K562 (cell line): ENCODE measurements at regions not wholly inside any gene's neighbourhood (a gene's known extent, or its start where the extent isn't known, plus 50 kb on each side); places are given as distances from the start of the nearest gene placed in this dataset.

Experiments
- ATAC-seq: fragments of 200-7000 bp; cut with Tn5 transposase; 3 replicates; pipeline ENCODE4 v1.9.1; 2020; ENCODE audit warnings: moderate library complexity
- BruUV-seq: library from RNA; stranded (reverse); fragments of 400-500 nt; replicated peaks from 2 replicates; lab custom pipeline; 2021; lab: Mats Ljungman, UMichigan
- CTCF ChIA-PET: fragments of 300-600 bp; formaldehyde crosslinking; extraction: SDS; loops from one replicate; lab custom pipeline; 2021; ENCODE audit warnings: low intra/inter-chr PET ratio; lab: Yijun Ruan, JAX
- POLR2A ChIA-PET: fragments of 300-600, 350-650 bp; sonication (Branson Sonifier 250); formaldehyde crosslinking; extraction: SDS; loops from one replicate; lab custom pipeline; 2021; ENCODE audit warnings: antibody characterized with exemption, inconsistent platforms; lab: Yijun Ruan, JAX
- DNase-seq, 4 experiments: peaks; one replicate each; pipeline versions ENCODE4 v3.0.0 to v3.0.0-alpha.2; 2011 to 2018; ENCODE audit warnings: low spot score in 3 of 4, mixed read lengths in 3 of 4; ENCODE audit errors: extremely low read depth in 1 of 4
- FAIRE-seq: peaks from 2 replicates; lab custom pipeline; 2011; peaks lifted over from hg19 to GRCh38; lab: Jason Lieb, UNC
- H2AFZ ChIP-seq: 2 replicates; pipeline ENCODE4 v1.6.0; 2011; ENCODE audit warnings: low read depth, low read length, control low read depth, inconsistent platforms
- H3K27ac ChIP-seq: fragments of 200-600 bp; 3 replicates; pipeline ENCODE4 v1.8.0; 2011; ENCODE audit warnings: low read depth, mild to moderate bottlenecking, control low read depth, inconsistent platforms, low read length, moderate library complexity, mixed read lengths; ENCODE audit errors: extremely low read depth
- H3K27me3 ChIP-seq, 2 experiments: fragments of 300-600 bp in 1 of 2; 2 replicates in 1 of 2; 3 replicates in 1 of 2; pipeline versions ENCODE4 v1.6.0 to v1.8.0; 2011; ENCODE audit warnings: inconsistent platforms in 2 of 2, low read length in 2 of 2, mild to moderate bottlenecking in 1 of 2, mixed read lengths in 1 of 2, moderate library complexity in 1 of 2; ENCODE audit not compliant: control insufficient read depth in 2 of 2, insufficient read depth in 2 of 2
- H3K36me3 ChIP-seq: fragments of 300-600 bp; 3 replicates; pipeline ENCODE4 v1.8.0; 2011; ENCODE audit warnings: mild to moderate bottlenecking, low read length, inconsistent platforms; ENCODE audit not compliant: control insufficient read depth, insufficient read depth
- H3K4me1 ChIP-seq, 2 experiments: fragments of 200-600 bp in 1 of 2; replicated peaks in 1 of 2; 2 replicates in 1 of 2; 3 replicates in 1 of 2; pipeline versions ENCODE4 v1.5.1 to v1.8.0; 2011; ENCODE audit warnings: inconsistent platforms in 2 of 2, low read length in 2 of 2, mild to moderate bottlenecking in 1 of 2, mixed read lengths in 1 of 2, moderate library complexity in 1 of 2; ENCODE audit not compliant: control insufficient read depth in 2 of 2, insufficient read depth in 2 of 2
- H3K4me2 ChIP-seq: 2 replicates; pipeline ENCODE4 v1.6.1; 2011; ENCODE audit warnings: low read length, control low read depth, inconsistent platforms, mixed read lengths; ENCODE audit not compliant: insufficient read depth
- H3K4me3 ChIP-seq: fragments of 200-600 bp; sonication (generic), shearing (Covaris generic); 2 replicates; pipeline ENCODE4 v1.5.1; 2016; ENCODE audit warnings: control low read depth, inconsistent platforms
- H3K79me2 ChIP-seq: fragments of 200-600 bp; 3 replicates; pipeline ENCODE4 v1.8.0; 2011; ENCODE audit warnings: low read length, inconsistent platforms; ENCODE audit not compliant: control insufficient read depth, insufficient read depth
- H3K9ac ChIP-seq, 2 experiments: 2 replicates each; pipeline versions ENCODE4 v1.6.0 to v1.6.1; 2011; ENCODE audit warnings: low read depth in 2 of 2, low read length in 2 of 2, control low read depth in 1 of 2, inconsistent platforms in 1 of 2, mild to moderate bottlenecking in 1 of 2, mixed read lengths in 1 of 2; ENCODE audit not compliant: insufficient read depth in 1 of 2
- H3K9me1 ChIP-seq: one replicate; pipeline ENCODE4 v1.6.0; 2011; ENCODE audit warnings: inconsistent platforms, mild to moderate bottlenecking, low read length, moderate library complexity; ENCODE audit not compliant: control insufficient read depth, insufficient read depth
- H3K9me3 ChIP-seq: replicated peaks from 2 replicates; pipeline ENCODE4 v1.5.1; 2011; ENCODE audit warnings: low read depth, low read length, inconsistent platforms; ENCODE audit not compliant: control insufficient read depth, insufficient read depth
- H4K20me1 ChIP-seq: replicated peaks from 2 replicates; pipeline ENCODE4 v1.6.1; 2011; ENCODE audit warnings: low read length, inconsistent platforms, mixed read lengths; ENCODE audit not compliant: control insufficient read depth, insufficient read depth
- ATF7 ChIP-seq: fragments of 450-650 bp; IDR thresholded peaks from 2 replicates; pipeline ENCODE4 v1.7.1; 2014; ENCODE audit warnings: mild to moderate bottlenecking, moderate library complexity
- CHD2 ChIP-seq: IDR thresholded peaks from 2 replicates; pipeline ENCODE4 v1.6.1; 2011; ENCODE audit warnings: low read depth, low read length
- CREB3L1 ChIP-seq: fragments of 450-650 bp; IDR thresholded peaks from 2 replicates; pipeline ENCODE4 v1.6.1; 2014; ENCODE audit warnings: low read depth, mild to moderate bottlenecking, moderate library complexity, borderline replicate concordance
- HINFP ChIP-seq: fragments of 450-650 bp; conservative IDR thresholded peaks from 2 replicates; pipeline ENCODE4 v1.6.1; 2016; ENCODE audit warnings: missing genetic modification characterization, low read depth, mild to moderate bottlenecking, control low read depth, missing compliant biosample characterization
- KAT7 ChIP-seq: sonication (generic); formaldehyde crosslinking; IDR thresholded peaks from 2 replicates; pipeline ENCODE4 v1.8.0; 2022; ENCODE audit warnings: missing genetic modification reagents, mild to moderate bottlenecking, borderline replicate concordance
- LCOR ChIP-seq: sonication (generic); formaldehyde crosslinking; IDR thresholded peaks from 2 replicates; pipeline ENCODE4 v1.8.0; 2022; ENCODE audit warnings: mild to moderate bottlenecking, missing genetic modification reagents
- MECOM ChIP-seq: fragments of 250-450 bp; sonication (Bioruptor Pico); IDR thresholded peaks from 2 replicates; pipeline ENCODE4 v1.8.0; 2022; ENCODE audit warnings: inconsistent platforms
- PRDM10 ChIP-seq: fragments of 450-650 bp; IDR thresholded peaks from 2 replicates; pipeline ENCODE4 v1.6.1; 2018; ENCODE audit not compliant: partially characterized antibody
- PURB ChIP-seq: sonication (generic); formaldehyde crosslinking; IDR thresholded peaks from 2 replicates; pipeline ENCODE4 v1.9.0; 2021; ENCODE audit warnings: low read depth, mild to moderate bottlenecking, missing genetic modification reagents
- SIX5 ChIP-seq, 2 experiments: IDR thresholded peaks; 2 replicates each; pipeline ENCODE4 v1.6.1; 2011; ENCODE audit warnings: low read length in 2 of 2, borderline replicate concordance in 1 of 2, low read depth in 1 of 2, mild to moderate bottlenecking in 1 of 2, moderate library complexity in 1 of 2; ENCODE audit not compliant: insufficient read depth in 1 of 2
- TBP ChIP-seq: optimal IDR thresholded peaks from 2 replicates; pipeline ENCODE3; 2011; ENCODE audit warnings: low read depth, low read length, improper control_type of control experiment
- YBX1 ChIP-seq: fragments of 450-650 bp; IDR thresholded peaks from 2 replicates; pipeline ENCODE4 v1.7.1; 2016; ENCODE audit warnings: mild to moderate bottlenecking
- ZNF76 ChIP-seq: fragments of 250-450 bp; sonication (Bioruptor Pico); IDR thresholded peaks from 2 replicates; pipeline ENCODE4 v1.4.0; 2020; ENCODE audit warnings: mild to moderate bottlenecking, moderate library complexity, borderline replicate concordance
- WGBS: fragments of 100-300 bp; shearing (Covaris generic); methylation state at CpG from one replicate; pipeline ENCODE4 v1.1.6; 2016; ENCODE audit warnings: low coverage, mixed read lengths; ENCODE audit not compliant: insufficient coverage; ENCODE audit errors: missing lambda C conversion rate; 5-methylcytosine and 5-hydroxymethylcytosine counted together
- in situ Hi-C: fragments of 300-500 bp; cut with MboI; formaldehyde crosslinking; loops from 4 replicates; pipeline ENCODE4 v1.15.0; 2018; ENCODE audit warnings: inconsistent platforms, mixed read lengths
- intact Hi-C: fragments of 100-400 bp; cut with micrococcal nuclease; formaldehyde crosslinking; loops from 2 replicates; pipeline ENCODE4 v1.14.2; 2022
- TF ChIP-seq, protein P1 (sequence below): fragments of 450-650 bp; formaldehyde crosslinking; IDR thresholded peaks from 2 replicates; pipeline ENCODE4 v1.4.0; 2020; ENCODE audit warnings: mild to moderate bottlenecking, mixed read lengths

DNA sequence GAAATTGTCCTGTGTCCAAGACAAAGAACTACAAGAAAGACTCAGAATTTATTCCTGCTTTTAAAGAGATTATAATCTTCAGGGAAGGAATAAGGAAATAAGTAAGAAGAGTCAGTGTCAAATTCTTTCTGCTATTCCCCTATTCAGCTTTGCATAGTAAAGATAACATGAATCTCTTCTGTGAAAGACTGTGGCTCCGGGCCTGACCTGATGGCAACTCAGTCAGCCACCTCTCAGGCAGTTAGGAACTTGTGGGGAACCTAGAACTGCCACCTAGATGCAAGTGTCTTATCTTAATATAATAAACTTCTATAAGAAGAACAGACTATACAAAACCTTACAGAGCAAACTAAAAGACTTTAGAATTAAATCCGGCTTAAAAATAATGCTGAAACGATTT lies 382.0 kb downstream of the RAD51AP2 start (continued):
- TF ChIP-seq CREB3L1 (no peak), KAT7 (no peak), HINFP (tag) (no peak), CHD2 (no peak), MECOM (CRISPR knock-in tag) (no peak), YBX1 (no peak), TBP (no peak), SIX5 (IDR thresholded peaks at IDR 0.05; ENCODE audit: borderline replicate concordance in 1 of 2, insufficient read depth in 1 of 2, low read depth in 1 of 2, low read length in 2 of 2) (no peak), ZNF76 (CRISPR knock-in tag) (no peak)

- no peak overlapping the region for H3K4me2 ChIP-seq
- ChIA-PET CTCF (no interaction called here), POLR2A (no interaction called here)
- intact Hi-C loops, result no loop called here
- no TSS peak for BruUV-seq
- no peaks in the 10 kb centered on the region for H4K20me1 ChIP-seq
- H3K4me3 ChIP-seq, result no peak overlapping the region
- no peaks in the 10 kb centered on the region for H3K9me1 ChIP-seq
- no peaks in the 10 kb centered on the region for H3K36me3 ChIP-seq
- no peaks in the 10 kb centered on the region for H3K79me2 ChIP-seq
- no peak for FAIRE-seq
- peak overlapping the region; percentile 28; the same call in 1 of the 3 replicates for H3K27ac ChIP-seq
- peak overlapping the region; percentile 82 for H2AFZ ChIP-seq
- TF ChIP-seq LCOR (CRISPR knock-in tag), result no peak
- TF ChIP-seq, protein P1, sequence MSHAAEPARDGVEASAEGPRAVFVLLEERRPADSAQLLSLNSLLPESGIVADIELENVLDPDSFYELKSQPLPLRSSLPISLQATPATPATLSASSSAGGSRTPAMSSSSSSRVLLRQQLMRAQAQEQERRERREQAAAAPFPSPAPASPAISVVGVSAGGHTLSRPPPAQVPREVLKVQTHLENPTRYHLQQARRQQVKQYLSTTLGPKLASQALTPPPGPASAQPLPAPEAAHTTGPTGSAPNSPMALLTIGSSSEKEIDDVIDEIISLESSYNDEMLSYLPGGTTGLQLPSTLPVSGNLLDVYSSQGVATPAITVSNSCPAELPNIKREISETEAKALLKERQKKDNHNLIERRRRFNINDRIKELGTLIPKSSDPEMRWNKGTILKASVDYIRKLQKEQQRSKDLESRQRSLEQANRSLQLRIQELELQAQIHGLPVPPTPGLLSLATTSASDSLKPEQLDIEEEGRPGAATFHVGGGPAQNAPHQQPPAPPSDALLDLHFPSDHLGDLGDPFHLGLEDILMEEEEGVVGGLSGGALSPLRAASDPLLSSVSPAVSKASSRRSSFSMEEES (CRISPR knock-in tag), result no peak
- peak; percentile 94 for TF ChIP-seq PRDM10
- TF ChIP-seq ATF7, result peak; percentile 35; the same call in 1 of the 2 replicates
- TF ChIP-seq PURB (CRISPR knock-in tag), result no peak
- no peak for DNase-seq
- in situ Hi-C loops, result no loop called here
- 0 out of 3 replicates have a peak, but pooled peaks have one; percentile 27 for ATAC-seq
- peaks cover 0 to 13% of the 10 kb centered on the region in 2 experiments; a peak in 2 of 5 replicates for H3K4me1 ChIP-seq
- H3K27me3 ChIP-seq, result no peaks in the 10 kb centered on the region
- no peak overlapping the region for H3K9ac ChIP-seq
- no peaks in the 10 kb centered on the region for H3K9me3 ChIP-seq
- WGBS, result 57% methylated on average over 1 of the region's 1 CpG
Measured at GRCh38 chr2:17135619-17136018, 382.6 kb downstream of the RAD51AP2 start.
